ENCODE measurements at regions not wholly inside any gene's neighbourhood (a gene's known extent, or its start where the extent isn't known, plus 50 kb on each side); places are given as distances from the start of the nearest gene placed in this dataset.

- Histone ChIP-seq H3K27me3 (ENCODE audit: insufficient read depth, low read depth, severe bottlenecking) (peaks cover 66% of the 10 kb centered on the region), H3K27ac (no peak overlapping the region), H3K4me3 (ENCODE audit: low read depth, low read length) (no peak overlapping the region), H3K36me3 (no peaks in the 10 kb centered on the region), H3K9me3 (ENCODE audit: severe bottlenecking) (no peaks in the 10 kb centered on the region)
- no peak for TF ChIP-seq CTCF (IDR thresholded peaks at IDR 0.05; ENCODE audit: low read depth, low read length)
- no peak for DNase-seq
Measured at GRCh38 chrX:137234651-137235402, 201.0 kb upstream of the GPR101 start.

DNA sequence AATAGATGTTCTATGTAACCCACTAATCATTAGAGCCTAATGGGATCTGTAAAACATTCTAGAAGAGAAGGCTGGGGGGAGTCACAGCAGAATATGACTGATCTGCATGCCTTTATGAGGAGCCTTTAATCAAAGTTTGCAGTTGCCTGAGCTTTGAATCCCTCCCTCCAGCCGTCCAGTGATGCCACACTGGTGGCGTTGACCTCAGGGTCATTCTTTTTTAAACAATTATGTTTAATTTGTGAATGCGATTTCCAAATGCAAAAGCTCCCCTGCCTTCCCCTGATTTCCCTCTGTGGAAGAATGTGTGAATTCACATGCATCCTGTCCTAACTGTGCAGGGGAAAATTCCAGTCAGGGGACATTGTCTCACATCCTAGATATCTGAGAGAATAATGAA lies 199.7 kb upstream of the GPR101 start:
- no peak for TF ChIP-seq CTCF (IDR thresholded peaks at IDR 0.05; ENCODE audit: low read depth, low read length)
- no peak overlapping the region for H3K4me3 ChIP-seq (ENCODE audit: low read depth, low read length)
- no peak overlapping the region for H3K27ac ChIP-seq
- DNase-seq: no peak
- no peaks in the 10 kb centered on the region for H3K36me3 ChIP-seq
- H3K27me3 ChIP-seq (ENCODE audit: insufficient read depth, low read depth, severe bottlenecking): peaks cover 57% of the 10 kb centered on the region
- H3K9me3 ChIP-seq (ENCODE audit: severe bottlenecking): no peaks in the 10 kb centered on the region

GRCh38 chrX:137227151-137227550 lies 193.4 kb upstream of the GPR101 start:
- no peaks in the 10 kb centered on the region for H3K9me3 ChIP-seq (ENCODE audit: severe bottlenecking)
- TF ChIP-seq CTCF (IDR thresholded peaks at IDR 0.05; ENCODE audit: low read depth, low read length): no peak
- no peaks in the 10 kb centered on the region for H3K36me3 ChIP-seq
- DNase-seq: no peak
- peaks cover 17% of the 10 kb centered on the region for H3K27me3 ChIP-seq (ENCODE audit: insufficient read depth, low read depth, severe bottlenecking)
- H3K27ac ChIP-seq: no peak overlapping the region
- no peak overlapping the region for H3K4me3 ChIP-seq (ENCODE audit: low read depth, low read length)

DNA sequence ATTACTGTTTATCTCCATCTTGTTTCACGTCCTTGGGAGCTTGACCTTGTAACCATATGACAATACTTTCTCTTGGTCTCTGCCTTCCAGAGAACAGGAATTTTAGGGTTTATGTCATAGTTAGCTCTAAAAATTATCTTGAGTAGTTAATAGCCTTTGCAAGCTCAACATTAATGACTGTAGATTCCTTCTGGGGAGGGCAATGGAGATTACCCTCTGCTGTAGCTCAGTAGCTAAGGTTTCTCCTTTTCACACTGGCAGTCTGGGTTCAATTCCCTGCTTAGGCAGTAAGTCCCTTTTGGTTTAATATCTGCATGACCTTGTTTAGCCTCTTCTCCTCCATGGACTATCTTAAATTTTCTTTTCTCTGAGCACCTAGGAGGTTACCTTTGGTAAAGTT lies 181.7 kb upstream of the GPR101 start:
- Histone ChIP-seq H3K36me3 (no peaks in the 10 kb centered on the region), H3K9me3 (ENCODE audit: severe bottlenecking) (no peaks in the 10 kb centered on the region), H3K27ac (no peak overlapping the region), H3K27me3 (ENCODE audit: insufficient read depth, low read depth, severe bottlenecking) (peaks cover 38% of the 10 kb centered on the region), H3K4me3 (ENCODE audit: low read depth, low read length) (no peak overlapping the region)
- no peak for DNase-seq
- TF ChIP-seq CTCF (IDR thresholded peaks at IDR 0.05; ENCODE audit: low read depth, low read length): no peak

DNA sequence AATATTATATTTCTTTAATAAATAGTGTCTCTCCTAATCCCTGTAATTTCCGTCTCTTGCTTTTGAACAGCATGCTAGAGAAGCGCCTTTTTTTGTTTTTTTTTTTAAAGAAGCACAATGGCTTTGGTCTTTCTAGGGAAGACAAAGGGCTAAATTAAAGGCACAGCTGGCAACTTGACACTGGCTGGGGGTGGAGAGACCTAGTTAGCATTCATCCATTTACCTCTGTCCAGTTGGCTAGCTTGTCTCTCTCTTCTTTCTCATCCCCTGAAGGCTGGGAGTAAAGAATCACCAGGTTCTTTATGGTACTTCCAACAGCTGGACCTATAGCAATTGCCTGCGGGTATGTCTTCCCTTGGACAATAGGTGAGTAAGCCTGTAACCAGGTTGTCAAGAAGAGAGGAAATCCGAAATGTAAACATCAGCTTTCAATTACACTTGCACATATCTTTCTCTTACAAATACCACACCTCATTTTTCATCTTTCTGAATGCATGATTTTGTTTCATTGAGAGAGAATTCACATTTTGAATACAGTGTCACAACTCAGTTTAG lies 178.4 kb upstream of the GPR101 start:
- Histone ChIP-seq H3K36me3 (no peaks in the 10 kb centered on the region), H3K9me3 (ENCODE audit: severe bottlenecking) (no peaks in the 10 kb centered on the region), H3K4me3 (ENCODE audit: low read depth, low read length) (no peak overlapping the region), H3K27ac (no peak overlapping the region), H3K27me3 (ENCODE audit: insufficient read depth, low read depth, severe bottlenecking) (peaks cover 35% of the 10 kb centered on the region)
- TF ChIP-seq CTCF (IDR thresholded peaks at IDR 0.05; ENCODE audit: low read depth, low read length): no peak
- no peak for DNase-seq

GRCh38 chrX:137198040-137198439 lies 164.2 kb upstream of the GPR101 start:
- no peak for TF ChIP-seq CTCF (IDR thresholded peaks at IDR 0.05; ENCODE audit: low read depth, low read length)
- H3K27ac ChIP-seq: no peak overlapping the region
- H3K27me3 ChIP-seq (ENCODE audit: insufficient read depth, low read depth, severe bottlenecking): peaks cover 38% of the 10 kb centered on the region
- no peak for DNase-seq
- H3K9me3 ChIP-seq (ENCODE audit: severe bottlenecking): no peaks in the 10 kb centered on the region
- no peak overlapping the region for H3K4me3 ChIP-seq (ENCODE audit: low read depth, low read length)
- H3K36me3 ChIP-seq: no peaks in the 10 kb centered on the region

All from WERI-Rb-1 (cell line).